GM10266 (cell line): ENCODE measurements at regions not wholly inside any gene's neighbourhood (a gene's known extent, or its start where the extent isn't known, plus 50 kb on each side); places are given as distances from the start of the nearest gene placed in this dataset.

ENCODE experiments used
- DNase-seq: peaks from one replicate; pipeline ENCODE4 v3.0.0; 2012; ENCODE audit errors: extremely low spot score
- TF ChIP-seq, protein P1 (sequence below): IDR thresholded peaks from 2 replicates; pipeline ENCODE4 v1.5.1; 2012; ENCODE audit warnings: mild to moderate bottlenecking, low read depth; ENCODE audit not compliant: control insufficient read depth, insufficient read depth; ENCODE audit errors: missing control alignments

DNA sequence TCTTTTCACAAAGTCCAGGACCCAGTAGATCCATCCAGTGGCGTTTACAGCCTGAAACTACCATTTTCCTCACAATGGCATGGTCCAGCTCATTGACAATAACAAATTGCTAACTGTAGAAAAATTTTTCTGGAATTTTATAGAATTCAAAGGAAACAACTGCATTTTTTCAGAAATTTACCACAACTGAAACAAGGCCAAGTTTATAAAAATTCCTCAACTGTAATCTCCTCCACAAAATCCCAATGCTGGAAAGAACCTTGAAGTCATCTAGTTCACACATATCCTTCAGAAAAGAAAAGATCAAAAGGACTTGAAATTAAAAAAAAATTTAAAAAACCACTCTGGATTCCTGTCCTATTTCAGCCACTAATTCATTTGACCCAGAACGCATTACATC, 226.0 kb upstream of the CTAGE1 start:
- TF ChIP-seq, protein P1, sequence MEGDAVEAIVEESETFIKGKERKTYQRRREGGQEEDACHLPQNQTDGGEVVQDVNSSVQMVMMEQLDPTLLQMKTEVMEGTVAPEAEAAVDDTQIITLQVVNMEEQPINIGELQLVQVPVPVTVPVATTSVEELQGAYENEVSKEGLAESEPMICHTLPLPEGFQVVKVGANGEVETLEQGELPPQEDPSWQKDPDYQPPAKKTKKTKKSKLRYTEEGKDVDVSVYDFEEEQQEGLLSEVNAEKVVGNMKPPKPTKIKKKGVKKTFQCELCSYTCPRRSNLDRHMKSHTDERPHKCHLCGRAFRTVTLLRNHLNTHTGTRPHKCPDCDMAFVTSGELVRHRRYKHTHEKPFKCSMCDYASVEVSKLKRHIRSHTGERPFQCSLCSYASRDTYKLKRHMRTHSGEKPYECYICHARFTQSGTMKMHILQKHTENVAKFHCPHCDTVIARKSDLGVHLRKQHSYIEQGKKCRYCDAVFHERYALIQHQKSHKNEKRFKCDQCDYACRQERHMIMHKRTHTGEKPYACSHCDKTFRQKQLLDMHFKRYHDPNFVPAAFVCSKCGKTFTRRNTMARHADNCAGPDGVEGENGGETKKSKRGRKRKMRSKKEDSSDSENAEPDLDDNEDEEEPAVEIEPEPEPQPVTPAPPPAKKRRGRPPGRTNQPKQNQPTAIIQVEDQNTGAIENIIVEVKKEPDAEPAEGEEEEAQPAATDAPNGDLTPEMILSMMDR: no peak
- no peak for DNase-seq

DNA sequence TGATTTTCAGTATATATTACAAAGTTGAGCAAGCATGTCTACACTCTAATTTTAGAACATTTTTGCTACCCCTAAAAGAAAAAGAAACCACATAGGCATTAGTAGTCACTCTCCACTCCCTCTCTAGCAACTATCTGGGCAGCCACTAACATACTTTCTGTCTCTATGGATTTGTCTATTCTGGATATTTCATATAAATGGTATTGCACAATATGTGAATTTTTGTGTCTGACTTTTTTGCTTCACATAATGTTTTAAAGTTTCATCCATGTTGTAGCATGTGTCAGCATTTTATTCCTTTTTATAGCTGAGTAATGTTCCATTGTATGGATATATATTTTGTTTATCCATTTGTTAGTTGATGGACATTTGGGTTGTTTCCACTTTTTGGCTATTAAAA, 232.5 kb upstream of the CTAGE1 start:
- DNase-seq: no peak
- TF ChIP-seq, protein P1: no peak

DNA sequence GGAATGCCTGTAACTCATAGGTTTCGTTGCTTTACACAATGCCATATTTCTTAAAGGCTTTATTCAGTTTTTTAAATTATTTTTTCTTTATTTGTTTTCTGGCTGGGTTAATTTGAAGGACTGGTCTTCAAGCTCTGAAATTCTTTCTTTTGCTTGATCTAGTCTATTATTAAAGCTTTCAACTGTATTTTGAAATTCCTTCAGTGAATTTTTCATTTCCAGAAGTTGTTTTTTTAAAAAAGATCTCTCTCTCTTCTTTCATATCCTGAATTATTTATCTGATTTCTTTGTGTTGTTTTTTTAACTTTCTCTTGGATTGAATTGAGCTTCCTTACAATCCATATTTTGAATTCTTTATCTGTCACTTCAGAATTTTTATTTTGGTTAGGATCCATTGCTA, 239.9 kb upstream of the CTAGE1 start:
- DNase-seq: no peak
- TF ChIP-seq, protein P1: no peak

DNA sequence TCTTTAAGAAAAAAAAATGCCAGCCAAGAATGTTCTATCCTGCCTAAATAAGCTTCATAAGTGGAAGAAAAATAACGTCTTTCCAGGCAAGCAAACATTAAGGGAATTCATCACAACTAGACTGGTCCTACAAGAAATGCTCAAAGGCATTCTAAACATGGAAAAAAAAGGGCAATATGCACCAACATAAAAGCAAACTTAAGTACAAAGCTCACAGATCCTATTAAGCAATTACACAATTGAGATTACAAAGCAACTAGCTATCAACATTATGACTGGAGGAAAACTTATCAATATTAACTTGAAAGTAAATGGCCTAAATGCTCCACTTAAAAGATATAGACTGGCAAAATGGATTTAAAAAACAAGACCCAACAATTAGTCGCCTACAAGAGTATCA, 240.6 kb upstream of the CTAGE1 start:
- no peak for DNase-seq
- TF ChIP-seq, protein P1: no peak

DNA sequence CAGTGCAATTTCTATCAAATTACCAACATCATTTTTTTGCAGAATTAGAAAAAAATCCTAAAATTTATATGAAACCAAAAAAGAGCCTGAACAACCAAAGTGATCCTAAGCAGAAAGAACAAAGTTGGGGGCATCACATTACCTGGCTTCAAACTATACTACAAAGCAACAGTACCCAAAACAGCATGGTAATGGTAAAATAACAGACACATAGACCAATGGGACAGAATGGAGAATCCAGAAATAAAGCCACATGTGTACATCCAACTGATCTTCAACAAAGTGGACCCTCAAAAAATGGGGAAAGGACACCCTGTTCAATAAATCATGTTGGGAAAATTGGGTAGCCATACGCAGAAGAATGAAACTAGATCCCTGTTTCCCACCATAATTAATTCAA, 245.7 kb upstream of the CTAGE1 start:
- TF ChIP-seq, protein P1: no peak

DNA sequence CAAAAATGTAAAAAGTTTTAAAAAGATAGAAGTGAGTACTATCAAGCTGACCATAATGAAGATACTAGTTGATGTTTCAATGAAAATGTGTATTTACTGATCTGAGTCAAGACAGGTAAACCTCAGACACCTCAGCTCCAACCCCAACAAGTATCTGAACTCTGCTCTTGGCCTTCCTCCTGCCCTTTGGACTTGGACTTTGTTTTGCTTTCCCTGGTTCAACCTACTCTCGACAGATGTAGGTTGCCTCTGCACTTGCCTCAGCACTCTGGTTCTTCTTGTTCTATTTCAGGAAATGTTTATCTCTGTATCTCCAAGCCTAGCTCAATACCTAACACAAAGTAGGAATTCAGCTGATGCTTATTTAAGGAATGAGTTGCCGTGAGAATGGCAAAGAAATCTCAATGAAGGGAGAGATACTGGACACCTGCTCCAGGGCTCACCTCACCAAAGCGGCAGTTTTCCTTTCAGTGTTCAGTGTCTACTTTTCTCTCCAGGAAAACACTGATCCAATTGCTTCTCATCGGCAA, 248.8 kb upstream of the CTAGE1 start:
- no peak for DNase-seq
- TF ChIP-seq, protein P1: no peak

More for the DNA sequence above, 245.7 kb upstream of the CTAGE1 start:
- DNase-seq: no peak

DNA sequence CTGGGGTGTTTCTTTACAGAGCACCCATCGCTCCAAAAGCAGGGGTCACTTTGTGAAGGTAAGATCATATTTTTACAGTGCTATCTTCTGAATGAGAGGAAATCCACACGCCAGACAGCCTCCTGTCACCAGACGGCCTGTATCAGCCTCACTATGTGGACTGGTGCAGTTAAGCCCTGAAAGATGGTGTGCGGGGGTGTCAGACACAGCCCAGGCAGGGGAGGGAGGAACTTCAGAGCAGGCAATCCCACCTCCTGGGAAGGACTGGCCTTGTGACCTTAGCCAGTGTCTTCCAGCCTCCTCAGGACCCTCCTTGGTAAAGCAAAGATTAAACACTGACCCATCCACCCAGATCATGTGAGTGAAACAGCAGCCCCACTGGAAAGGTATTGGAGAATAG, 249.4 kb upstream of the CTAGE1 start:
- TF ChIP-seq, protein P1: no peak
- no peak for DNase-seq
